ENCODE measurements at regions not wholly inside any gene's neighbourhood (a gene's known extent, or its start where the extent isn't known, plus 50 kb on each side); places are given as distances from the start of the nearest gene placed in this dataset.

DNA sequence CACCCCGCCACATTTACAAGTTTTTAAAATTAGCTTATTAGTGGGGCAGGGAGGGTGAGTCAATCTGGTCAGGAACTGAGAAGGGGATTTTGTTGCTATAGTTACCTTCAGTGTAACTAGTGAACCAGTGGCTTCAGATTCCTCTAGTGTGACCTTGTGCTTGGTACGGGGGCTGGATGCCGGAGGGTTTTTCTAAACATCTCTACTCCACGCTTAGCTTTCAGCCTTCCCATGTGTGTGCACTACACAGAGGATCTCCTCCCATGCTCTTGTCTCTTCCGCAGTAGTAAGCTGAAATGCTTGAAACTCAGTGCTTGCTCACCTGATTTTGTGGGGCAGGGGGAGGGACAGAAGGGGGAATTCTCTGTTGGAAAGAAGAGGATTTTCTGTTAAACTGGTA is 67.9 kb upstream of the AKAP13 start:
- DNase-seq: no peak

DNA sequence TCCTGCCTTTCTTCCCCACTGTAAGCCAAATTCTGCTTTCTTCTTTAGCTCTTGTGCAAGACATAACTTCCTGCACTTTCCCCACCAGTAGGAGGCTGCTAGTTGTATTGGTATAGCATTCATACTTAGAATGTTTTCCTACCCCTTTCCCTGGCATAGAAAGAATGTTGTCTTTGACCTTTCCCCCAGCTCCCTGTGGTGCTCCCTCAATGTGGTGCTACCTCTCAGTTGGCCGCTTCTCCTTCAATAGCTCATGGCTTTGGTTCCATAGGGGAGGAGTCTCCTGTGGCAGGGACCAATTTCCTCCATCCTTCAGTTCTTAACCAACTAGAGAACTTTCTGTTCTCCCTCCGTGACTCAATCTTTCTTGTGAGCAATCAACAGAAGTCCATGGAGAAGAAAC is 67.5 kb upstream of the AKAP13 start:
- no peak for DNase-seq

DNA sequence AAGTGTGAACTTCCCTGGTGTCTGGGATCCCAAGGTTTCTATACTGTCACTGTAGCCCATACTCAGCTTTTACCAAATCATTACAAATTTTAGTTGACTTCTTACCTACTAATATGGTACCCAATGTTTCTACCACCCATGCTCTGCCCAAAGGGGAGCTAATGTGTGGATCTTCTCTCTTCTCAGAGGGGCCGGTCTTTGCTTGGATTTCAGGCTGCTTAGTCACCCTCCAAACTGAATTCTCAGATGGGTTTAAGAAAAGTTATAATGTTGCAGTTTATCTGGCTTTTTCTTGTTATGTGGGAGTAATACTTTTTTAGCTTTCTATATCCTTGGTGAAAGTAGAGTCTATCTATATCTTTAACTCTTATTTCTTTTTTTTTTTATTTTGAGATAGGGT is 67.1 kb upstream of the AKAP13 start:
- no peak for DNase-seq

DNA sequence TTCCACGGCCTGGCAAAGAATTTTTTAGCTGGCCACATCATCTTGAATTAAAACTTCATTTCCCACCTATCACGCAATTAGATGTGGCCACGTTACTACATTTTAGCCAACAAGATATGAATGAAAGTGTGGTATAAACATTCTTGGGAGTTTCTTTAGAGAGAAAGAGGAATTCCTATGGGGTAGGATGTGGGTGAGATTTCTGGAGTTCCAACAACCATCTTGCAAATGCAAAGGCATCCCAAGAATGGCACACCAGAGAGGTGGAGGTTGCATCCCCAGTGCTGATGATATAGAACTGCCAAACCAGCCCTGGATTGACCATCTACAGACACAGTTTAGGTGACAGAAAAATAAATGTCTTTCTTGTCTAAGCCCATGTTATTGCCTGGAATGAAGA is 66.3 kb upstream of the AKAP13 start:
- no peak for DNase-seq

DNA sequence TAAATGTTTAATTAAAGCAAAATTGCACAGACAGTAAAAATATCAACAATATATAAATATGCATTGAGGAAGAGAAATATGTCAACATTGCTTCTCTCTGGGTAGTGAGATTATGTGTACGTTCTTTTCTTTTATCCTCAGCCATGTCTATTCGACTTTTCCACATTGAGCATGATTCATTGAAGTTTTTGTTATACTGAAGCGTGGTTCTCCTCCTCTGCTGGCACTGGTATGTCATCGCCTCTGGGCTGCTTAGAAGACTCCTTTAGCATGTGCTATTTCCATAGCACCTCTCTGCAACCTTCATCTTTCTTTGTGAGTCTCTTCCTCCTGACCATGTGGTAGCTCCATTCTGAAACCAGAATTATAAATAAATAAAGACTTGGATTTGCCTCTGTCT is 65.8 kb upstream of the AKAP13 start:
- DNase-seq: no peak

DNA sequence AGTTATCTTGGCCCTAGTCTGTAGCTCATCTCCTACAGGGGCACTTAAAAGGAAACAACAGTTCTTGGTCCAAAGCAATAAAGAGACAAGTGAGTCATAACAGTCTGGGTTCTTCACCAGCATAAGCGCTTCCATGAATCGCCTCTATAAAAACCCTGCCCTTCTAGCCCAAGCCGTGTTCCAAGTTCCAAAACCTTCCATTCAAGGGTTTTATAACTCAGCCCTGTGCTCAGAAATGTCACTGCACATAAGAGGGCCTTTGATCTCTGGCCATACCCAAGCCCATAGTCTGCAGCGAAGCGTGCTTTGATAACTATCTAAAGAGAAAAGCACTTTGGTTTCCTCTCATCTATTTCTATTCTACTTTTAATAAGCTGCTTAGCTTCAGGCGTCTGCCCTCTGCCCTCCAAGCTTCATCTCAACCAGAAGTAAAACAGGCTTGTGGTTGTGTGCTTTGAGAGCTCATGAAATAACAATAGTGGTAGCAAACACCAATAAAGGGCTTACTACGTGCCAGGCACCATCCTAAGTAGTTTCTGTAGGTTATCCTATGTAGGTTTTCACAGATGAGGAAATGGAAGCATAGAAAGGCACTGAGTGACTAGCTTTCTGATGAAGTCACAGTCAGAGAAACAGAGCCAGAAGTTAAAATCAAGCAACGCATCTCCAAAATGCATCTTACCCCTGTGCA is 64.0 kb upstream of the AKAP13 start:
- DNase-seq: no peak

DNA sequence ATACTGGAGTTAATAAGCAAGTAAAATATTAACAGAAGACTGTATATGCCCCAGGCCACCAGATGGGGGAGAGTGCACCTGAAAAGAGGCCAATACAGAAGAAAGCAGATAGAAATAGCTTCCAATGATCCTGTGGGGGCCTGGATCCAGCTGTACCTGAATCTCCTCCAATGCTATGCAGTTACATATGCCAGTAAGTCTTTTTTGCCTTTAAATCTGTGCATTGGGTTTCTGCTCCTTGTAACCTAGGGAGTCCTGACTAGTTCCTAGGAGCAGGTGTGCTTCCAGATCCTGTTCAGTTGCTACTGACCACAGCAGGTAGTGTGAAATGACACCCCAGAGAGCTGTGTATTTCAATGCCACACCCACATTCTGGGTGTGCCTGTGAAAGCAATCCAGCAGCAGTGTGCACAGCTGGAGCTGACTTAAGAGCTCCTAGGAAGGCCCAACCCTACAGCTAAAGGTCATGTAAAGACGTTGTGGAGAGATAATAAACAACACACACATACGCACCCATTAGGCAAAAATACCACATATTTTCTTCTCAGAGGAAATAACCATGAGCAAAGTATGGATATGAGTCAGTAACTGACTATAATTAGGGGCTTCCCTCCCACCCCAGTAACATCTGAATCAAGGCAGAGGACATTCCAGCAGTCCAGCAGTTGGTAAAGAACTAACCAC is 62.2 kb upstream of the AKAP13 start:
- no peak for DNase-seq

DNA sequence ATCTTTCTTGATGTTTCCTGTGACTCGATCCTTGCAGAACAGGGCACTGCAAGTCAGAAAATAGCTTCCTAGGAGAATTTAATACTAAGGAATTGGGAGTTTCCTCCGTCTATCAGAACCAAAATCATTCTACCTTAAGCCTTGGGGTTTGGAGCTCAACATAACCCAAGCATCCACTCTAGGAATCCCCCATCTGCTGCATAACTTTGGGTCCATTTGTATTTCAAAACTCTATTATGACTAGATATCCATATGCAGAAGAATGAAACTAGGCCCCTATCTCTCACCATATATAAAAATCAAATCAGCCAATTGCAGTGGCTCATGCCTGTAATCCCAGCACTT is 61.7 kb upstream of the AKAP13 start:
- no peak for DNase-seq

DNA sequence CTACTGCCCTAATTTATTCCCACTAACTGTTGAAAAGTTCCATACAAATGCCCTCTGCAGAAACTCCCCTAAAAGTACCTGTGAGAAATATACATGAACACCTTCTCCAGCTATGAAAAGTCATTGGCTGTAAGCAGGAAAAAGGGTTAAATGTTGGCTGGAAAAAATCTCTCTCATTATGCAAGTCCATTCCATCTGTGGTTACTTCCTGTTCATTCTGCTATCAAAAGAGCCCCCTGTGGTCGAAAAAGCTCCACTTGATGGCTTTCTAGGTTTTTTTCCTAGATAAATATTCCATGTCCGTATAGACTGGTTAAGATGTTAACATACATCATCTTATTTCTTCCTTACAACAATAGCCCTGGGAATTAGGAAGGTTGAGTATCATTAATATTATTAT is 56.2 kb upstream of the AKAP13 start:
- no peak for DNase-seq

DNA sequence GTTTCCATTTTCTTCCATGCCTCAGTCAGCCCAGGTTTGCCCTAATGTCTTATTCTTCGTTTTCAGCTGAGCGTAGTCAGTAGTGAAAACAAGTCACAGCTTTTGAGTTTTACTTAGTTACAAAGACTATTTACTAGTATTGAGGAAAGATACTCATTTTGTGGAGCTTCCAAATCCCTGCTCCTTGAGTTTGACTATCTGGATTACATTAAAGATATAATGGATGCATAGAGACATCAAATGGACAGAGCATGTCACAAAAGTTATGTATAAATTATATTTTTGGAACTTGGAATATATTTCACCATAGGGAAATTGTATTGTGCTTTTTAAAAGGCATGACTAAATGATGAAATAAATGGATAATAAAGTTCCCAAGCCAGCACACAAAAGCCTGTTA is 54.6 kb upstream of the AKAP13 start:
- DNase-seq: no peak

DNA sequence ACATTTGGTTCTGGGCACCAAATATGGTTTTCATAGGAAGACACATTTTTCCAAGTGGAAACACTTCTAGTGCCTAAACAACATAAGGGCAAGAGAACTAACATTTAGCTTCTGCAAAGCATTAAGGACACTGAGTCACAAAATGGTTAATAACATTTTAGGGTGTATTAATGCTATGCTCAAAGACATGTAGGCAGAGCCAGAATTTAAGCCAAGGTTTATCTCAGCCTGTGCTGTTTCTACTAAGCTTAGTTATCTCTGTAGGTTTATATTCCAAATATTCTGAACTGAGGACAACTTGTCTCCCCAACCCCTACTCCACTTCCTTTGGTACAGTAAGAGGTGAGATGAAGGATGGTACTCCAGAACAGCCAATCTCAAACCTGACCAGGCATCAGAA is 54.1 kb upstream of the AKAP13 start:
- DNase-seq: no peak

DNA sequence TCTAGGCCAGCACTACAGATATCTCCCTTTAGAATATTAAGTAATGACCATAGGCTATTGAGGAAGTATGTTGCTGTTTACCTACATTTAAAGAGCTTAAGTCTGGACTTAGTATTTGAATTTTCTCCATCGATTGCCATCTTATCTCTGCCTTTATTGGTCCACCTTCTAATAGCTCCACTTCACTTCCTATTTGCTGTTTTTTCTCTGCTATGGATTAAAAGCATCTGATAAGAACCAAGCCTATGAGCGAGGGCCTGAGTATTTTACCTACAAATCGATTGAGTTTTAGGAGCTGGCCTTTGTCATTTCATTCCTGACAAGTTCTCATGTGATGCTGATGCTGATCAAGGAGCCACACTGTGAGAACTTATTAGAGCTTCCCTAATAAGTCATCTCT is 52.6 kb upstream of the AKAP13 start:
- DNase-seq: no peak

DNA sequence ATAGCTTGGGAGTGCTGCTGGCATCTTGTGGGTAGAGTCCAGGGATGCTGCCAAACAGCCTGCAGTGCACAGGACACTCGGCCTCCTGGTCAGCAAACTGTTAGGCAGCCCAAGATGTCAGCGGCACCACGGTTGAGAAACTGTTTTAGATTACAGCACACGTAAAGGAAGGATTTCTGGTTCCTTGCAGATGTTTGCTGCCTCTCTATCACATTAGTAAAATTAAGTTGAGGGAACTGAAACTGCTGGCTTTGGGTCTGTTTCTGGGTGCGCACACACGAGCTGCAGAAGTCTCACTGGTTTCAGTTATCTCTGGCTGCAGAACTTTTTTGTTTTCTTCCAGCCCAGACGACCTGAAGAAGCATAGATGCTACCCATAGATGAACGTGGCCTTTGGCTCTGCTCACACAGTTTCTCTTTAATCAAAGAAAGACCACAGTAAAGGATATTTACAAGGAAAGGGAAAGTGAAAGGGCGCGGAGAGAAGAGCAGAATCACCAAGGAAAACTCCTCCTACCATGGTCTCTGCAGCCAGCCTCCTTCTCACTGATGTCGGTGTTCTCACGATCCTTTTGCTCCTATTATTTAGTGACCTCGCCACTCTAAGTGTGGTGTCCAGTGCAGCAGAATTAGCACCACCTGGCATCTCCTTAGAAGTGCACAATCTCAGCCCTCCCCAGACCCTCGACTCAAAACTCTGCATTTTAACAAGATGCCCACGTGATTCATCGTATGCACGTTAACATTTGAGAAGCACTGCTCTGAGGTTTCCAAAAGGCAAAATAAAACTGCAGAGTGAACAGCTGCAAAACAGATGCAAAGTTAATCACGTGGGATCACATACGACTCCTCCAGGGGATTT is 50.6 kb upstream of the AKAP13 start:
- DNase-seq: peak; percentile 61
